HL-60 (cell line): ENCODE measurements at regions not wholly inside any gene's neighbourhood (a gene's known extent, or its start where the extent isn't known, plus 50 kb on each side); places are given as distances from the start of the nearest gene placed in this dataset.

Experiments used
- DNase-seq, 2 experiments: peaks; one replicate each; pipeline ENCODE4 v3.0.0-alpha.2; 2010 to 2020; ENCODE audit warnings: low read depth in 1 of 2, low spot score in 1 of 2
- H3K27ac ChIP-seq: fragments of 250-450 bp; sonication (Bioruptor Pico); replicated peaks from 2 replicates; pipeline ENCODE4 v1.5.1; 2020; ENCODE audit warnings: mild to moderate bottlenecking, moderate library complexity
- H3K27me3 ChIP-seq: fragments of 250-450 bp; sonication (Bioruptor Pico); 2 replicates; pipeline ENCODE4 v1.5.1; 2021; ENCODE audit warnings: mild to moderate bottlenecking, moderate library complexity; ENCODE audit not compliant: insufficient read depth, poor library complexity, severe bottlenecking
- H3K4me3 ChIP-seq: replicated peaks from 2 replicates; pipeline ENCODE4 v1.5.1; 2011; ENCODE audit warnings: mild to moderate bottlenecking, control low read depth, low read length; ENCODE audit not compliant: insufficient read depth
- CTCF ChIP-seq: IDR thresholded peaks from one replicate; pipeline ENCODE4 v1.5.1; 2011; ENCODE audit warnings: low read length, control low read depth, inconsistent platforms; ENCODE audit not compliant: insufficient read depth
- GABPA ChIP-seq: IDR thresholded peaks from 2 replicates; pipeline ENCODE4 v1.6.1; 2012; ENCODE audit warnings: low read depth
- POLR2AphosphoS5 ChIP-seq: IDR thresholded peaks from 2 replicates; pipeline ENCODE4 v1.6.1; 2012; ENCODE audit warnings: low read depth
- REST ChIP-seq: IDR thresholded peaks from 2 replicates; pipeline ENCODE4 v1.6.1; 2012; ENCODE audit warnings: low read depth; ENCODE audit not compliant: insufficient replicate concordance
- SPI1 ChIP-seq: IDR thresholded peaks from 2 replicates; pipeline ENCODE4 v1.6.1; 2012; ENCODE audit warnings: low read depth, mild to moderate bottlenecking, borderline replicate concordance

GRCh38 chr2:220913384-220913783, 658.7 kb downstream of the EPHA4 start:
- no peak overlapping the region for H3K27ac ChIP-seq
- H3K27me3 ChIP-seq = no peaks in the 10 kb centered on the region
- DNase-seq = no peak
- TF ChIP-seq CTCF (no peak), POLR2AphosphoS5 (no peak), SPI1 (no peak), REST (no peak), GABPA (no peak)
- H3K4me3 ChIP-seq = no peak overlapping the region

GRCh38 chr2:220915092-220915623, 656.9 kb downstream of the EPHA4 start:
- Histone ChIP-seq H3K27ac (no peak overlapping the region), H3K27me3 (no peaks in the 10 kb centered on the region), H3K4me3 (no peak overlapping the region)
- no peak for DNase-seq
- TF ChIP-seq SPI1 = no peak
- no peak for TF ChIP-seq POLR2AphosphoS5
- no peak for TF ChIP-seq CTCF
- TF ChIP-seq GABPA = no peak
- TF ChIP-seq REST = no peak

- no peak overlapping the region for H3K4me3 ChIP-seq
- H3K27ac ChIP-seq = no peak overlapping the region
- TF ChIP-seq REST (no peak), SPI1 (no peak), POLR2AphosphoS5 (no peak), CTCF (no peak), GABPA (no peak)
- no peak for DNase-seq
- no peaks in the 10 kb centered on the region for H3K27me3 ChIP-seq
Measured at GRCh38 chr2:220916931-220917330, 655.2 kb downstream of the EPHA4 start.
